H9 (cell line): ENCODE measurements at regions not wholly inside any gene's neighbourhood (a gene's known extent, or its start where the extent isn't known, plus 50 kb on each side); places are given as distances from the start of the nearest gene placed in this dataset.

Experiments
- DNase-seq: peaks from one replicate; pipeline ENCODE4 v3.0.0-alpha.2; 2017
- H2AFZ ChIP-seq: one replicate; pipeline ENCODE4 v1.6.1; 2013; ENCODE audit warnings: mild to moderate bottlenecking, low read length, control low read depth, moderate library complexity
- H2AK5ac ChIP-seq: 2 replicates; pipeline ENCODE4 v1.6.1; 2013; ENCODE audit warnings: low read length, control low read depth, mixed read lengths; ENCODE audit not compliant: insufficient read length
- H2BK120ac ChIP-seq: one replicate; pipeline ENCODE4 v1.6.1; 2013; ENCODE audit warnings: low read depth, mild to moderate bottlenecking, low read length, control low read depth, inconsistent platforms; ENCODE audit not compliant: poor library complexity, severe bottlenecking
- H2BK12ac ChIP-seq: 2 replicates; pipeline ENCODE4 v1.6.1; 2013; ENCODE audit warnings: low read length, control low read depth, mixed read lengths, low read depth; ENCODE audit not compliant: insufficient read length
- H2BK15ac ChIP-seq: 2 replicates; pipeline ENCODE4 v1.6.1; 2013; ENCODE audit warnings: low read depth, low read length, control low read depth
- H2BK20ac ChIP-seq: one replicate; pipeline ENCODE4 v1.6.1; 2013; ENCODE audit warnings: low read depth, mild to moderate bottlenecking, low read length, control low read depth, inconsistent platforms; ENCODE audit not compliant: poor library complexity, severe bottlenecking
- H2BK5ac ChIP-seq: 2 replicates; pipeline ENCODE4 v1.6.1; 2013; ENCODE audit warnings: low read length, control low read depth, mixed read lengths; ENCODE audit not compliant: insufficient read length
- H3K14ac ChIP-seq: 2 replicates; pipeline ENCODE4 v1.6.1; 2013; ENCODE audit warnings: low read length, control low read depth; ENCODE audit not compliant: insufficient read depth
- H3K18ac ChIP-seq: 2 replicates; pipeline ENCODE4 v1.6.1; 2013; ENCODE audit warnings: low read depth, mild to moderate bottlenecking, mixed read lengths, low read length, control low read depth; ENCODE audit not compliant: insufficient read length
- H3K23ac ChIP-seq: 2 replicates; pipeline ENCODE4 v1.6.1; 2013; ENCODE audit warnings: low read length, control low read depth, mixed read lengths, low read depth; ENCODE audit not compliant: insufficient read length
- H3K23me2 ChIP-seq: 2 replicates; pipeline ENCODE4 v1.6.1; 2013; ENCODE audit warnings: low read depth, mild to moderate bottlenecking, mixed read lengths, low read length, control low read depth; ENCODE audit not compliant: insufficient read length, poor library complexity, severe bottlenecking
- H3K27ac ChIP-seq: 2 replicates; pipeline ENCODE4 v1.5.1; 2013; ENCODE audit warnings: low read length, control low read depth, mixed read lengths, low read depth; ENCODE audit not compliant: insufficient read length
- H3K27me3 ChIP-seq: 2 replicates; pipeline ENCODE4 v1.6.1; 2013; ENCODE audit warnings: low read length, control low read depth, inconsistent platforms; ENCODE audit not compliant: insufficient read depth
- H3K4ac ChIP-seq: 2 replicates; pipeline ENCODE4 v1.6.1; 2013; ENCODE audit warnings: low read depth, mild to moderate bottlenecking, control low read depth, inconsistent platforms, low read length, moderate library complexity
- H3K4me1 ChIP-seq: 2 replicates; pipeline ENCODE4 v1.6.1; 2013; ENCODE audit warnings: low read length, control low read depth, inconsistent platforms; ENCODE audit not compliant: insufficient read depth
- H3K4me2 ChIP-seq: 2 replicates; pipeline ENCODE4 v1.6.1; 2013; ENCODE audit warnings: low read length, control low read depth, mixed read lengths; ENCODE audit not compliant: insufficient read length, insufficient read depth
- H3K56ac ChIP-seq: 2 replicates; pipeline ENCODE4 v1.6.1; 2013; ENCODE audit warnings: low read depth, mild to moderate bottlenecking, mixed read lengths, low read length, control low read depth; ENCODE audit not compliant: insufficient read length
- H3K79me1 ChIP-seq: 2 replicates; pipeline ENCODE4 v1.6.1; 2013; ENCODE audit warnings: low read depth, mild to moderate bottlenecking, moderate library complexity, low read length, control low read depth, inconsistent platforms; ENCODE audit not compliant: insufficient read depth, poor library complexity, severe bottlenecking
- H3K79me2 ChIP-seq: 2 replicates; pipeline ENCODE4 v1.6.1; 2013; ENCODE audit warnings: low read length, control low read depth, inconsistent platforms; ENCODE audit not compliant: insufficient read depth
- H3K9ac ChIP-seq: 2 replicates; pipeline ENCODE4 v1.6.1; 2013; ENCODE audit warnings: low read length, control low read depth, mixed read lengths; ENCODE audit not compliant: insufficient read length; ENCODE audit errors: extremely low read depth
- H3K9me3 ChIP-seq: one replicate; pipeline ENCODE4 v1.6.1; 2013; ENCODE audit warnings: low read depth, low read length, inconsistent platforms; ENCODE audit not compliant: control insufficient read depth
- H3T11ph ChIP-seq: one replicate; pipeline ENCODE4 v1.6.1; 2013; ENCODE audit warnings: mild to moderate bottlenecking, low read length, control low read depth, inconsistent platforms
- H4K20me1 ChIP-seq: one replicate; pipeline ENCODE4 v1.6.1; 2013; ENCODE audit not compliant: control insufficient read depth, insufficient read length, insufficient read depth
- H4K5ac ChIP-seq: 2 replicates; pipeline ENCODE4 v1.6.1; 2013; ENCODE audit warnings: low read depth, mild to moderate bottlenecking, mixed read lengths, low read length, control low read depth; ENCODE audit not compliant: insufficient read length
- H4K8ac ChIP-seq: replicated peaks from 2 replicates; pipeline ENCODE4 v1.6.1; 2013; ENCODE audit warnings: low read length, control low read depth, mixed read lengths, low read depth; ENCODE audit not compliant: insufficient read length
- H4K91ac ChIP-seq: 2 replicates; pipeline ENCODE4 v1.6.1; 2013; ENCODE audit warnings: low read depth, mild to moderate bottlenecking, moderate library complexity, mixed read lengths, low read length, control low read depth; ENCODE audit not compliant: insufficient read length
- H3K27ac Mint-ChIP-seq, 3 experiments: 2 replicates in 2 of 3; 3 replicates in 1 of 3; pipeline ENCODE4 v1.8.0; 2020 to 2021; ENCODE audit warnings: mixed read lengths in 3 of 3, mild to moderate bottlenecking in 1 of 3, moderate library complexity in 1 of 3
- H3K27me3 Mint-ChIP-seq: 2 replicates; pipeline ENCODE4 v1.8.0; 2021; ENCODE audit warnings: low read depth, mild to moderate bottlenecking, moderate library complexity, mixed read lengths
- H3K36me3 Mint-ChIP-seq, 3 experiments: 2 replicates in 2 of 3; 3 replicates in 1 of 3; pipeline ENCODE4 v1.8.0; 2020 to 2021; ENCODE audit warnings: low read depth in 3 of 3, mixed read lengths in 3 of 3; ENCODE audit not compliant: insufficient read depth in 1 of 3
- H3K4me1 Mint-ChIP-seq, 2 experiments: 2 replicates each; pipeline ENCODE4 v1.8.0; 2020; ENCODE audit warnings: mixed read lengths in 2 of 2
- H3K4me3 Mint-ChIP-seq, 2 experiments: 2 replicates in 1 of 2; 3 replicates in 1 of 2; pipeline ENCODE4 v1.8.0; 2020 to 2021; ENCODE audit warnings: mild to moderate bottlenecking in 2 of 2, mixed read lengths in 2 of 2, moderate library complexity in 1 of 2
- H3K9me3 Mint-ChIP-seq, 2 experiments: 2 replicates in 1 of 2; 3 replicates in 1 of 2; pipeline ENCODE4 v1.8.0; 2020; ENCODE audit warnings: mild to moderate bottlenecking in 2 of 2, mixed read lengths in 2 of 2, moderate library complexity in 1 of 2
- WGBS: extraction: QIAGEN DNeasy Blood & Tissue Kit; methylation state at CpG from one replicate; pipeline ENCODE4 v1.1.7; 2013; ENCODE audit warnings: missing lambda C conversion rate, low lambda C conversion rate, mixed read lengths; ENCODE audit not compliant: insufficient read length; ENCODE audit errors: extremely low coverage; 5-methylcytosine and 5-hydroxymethylcytosine counted together
- TF ChIP-seq, protein P1 (sequence below): fragments of 200-600 bp; sonication (generic); conservative IDR thresholded peaks from 3 replicates; pipeline ENCODE4 v1.8.0; 2021; ENCODE audit warnings: antibody characterized with exemption, mild to moderate bottlenecking

DNA sequence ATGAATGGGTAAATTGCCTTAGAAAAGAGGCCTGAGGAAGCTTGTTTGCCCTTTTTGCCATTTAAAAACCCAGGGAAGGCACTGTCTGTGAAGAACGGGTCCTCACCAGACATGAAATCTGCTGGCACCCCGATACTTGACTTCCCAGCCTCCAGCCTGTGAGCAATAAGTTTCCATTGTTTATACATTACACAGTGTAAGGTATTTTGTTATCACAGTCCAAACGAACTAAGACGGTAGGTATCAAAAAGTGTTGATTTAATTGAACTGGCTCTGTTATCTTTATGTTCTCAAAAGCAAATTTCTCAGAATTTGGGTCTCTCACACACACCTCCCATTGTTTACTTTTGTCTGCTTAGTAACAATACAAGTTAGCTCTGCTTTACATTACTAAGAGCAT, 181.1 kb upstream of the MARCKS start:
- Histone ChIP-seq H2BK20ac (no peak overlapping the region), H2BK120ac (no peak overlapping the region), H3K9ac (no peak overlapping the region), H4K8ac (no peak overlapping the region), H3T11ph (no peak overlapping the region), H2BK15ac (no peak overlapping the region), H4K91ac (no peak overlapping the region), H2BK12ac (no peak overlapping the region), H2AK5ac (no peak overlapping the region), H3K79me1 (no peaks in the 10 kb centered on the region), H3K4ac (no peak overlapping the region), H3K27ac (no peak overlapping the region), H3K27me3 (no peaks in the 10 kb centered on the region), H2AFZ (no peak overlapping the region), H3K4me2 (no peak overlapping the region), H3K4me1 (no peaks in the 10 kb centered on the region; the same call in 1 of the 2 replicates), H4K5ac (no peak overlapping the region), H3K14ac (no peak overlapping the region), H4K20me1 (no peaks in the 10 kb centered on the region), H3K18ac (no peak overlapping the region), H3K23ac (no peak overlapping the region), H2BK5ac (no peak overlapping the region), H3K23me2 (no peaks in the 10 kb centered on the region), H3K56ac (no peak overlapping the region), H3K9me3 (no peaks in the 10 kb centered on the region), H3K79me2 (no peaks in the 10 kb centered on the region)
- Mint-ChIP-seq H3K27ac (peak overlapping the region in 1 of 3 experiments; percentile 83; a peak in 2 of 7 replicates), H3K4me3 (no peak overlapping the region), H3K9me3 (no peaks in the 10 kb centered on the region), H3K36me3 (no peaks in the 10 kb centered on the region), H3K27me3 (no peaks in the 10 kb centered on the region), H3K4me1 (peaks cover 46 to 49% of the 10 kb centered on the region in 2 experiments)
- DNase-seq = no peak
- WGBS = no CpG with 5 or more reads among the region's 4 CpGs
- TF ChIP-seq, protein P1, sequence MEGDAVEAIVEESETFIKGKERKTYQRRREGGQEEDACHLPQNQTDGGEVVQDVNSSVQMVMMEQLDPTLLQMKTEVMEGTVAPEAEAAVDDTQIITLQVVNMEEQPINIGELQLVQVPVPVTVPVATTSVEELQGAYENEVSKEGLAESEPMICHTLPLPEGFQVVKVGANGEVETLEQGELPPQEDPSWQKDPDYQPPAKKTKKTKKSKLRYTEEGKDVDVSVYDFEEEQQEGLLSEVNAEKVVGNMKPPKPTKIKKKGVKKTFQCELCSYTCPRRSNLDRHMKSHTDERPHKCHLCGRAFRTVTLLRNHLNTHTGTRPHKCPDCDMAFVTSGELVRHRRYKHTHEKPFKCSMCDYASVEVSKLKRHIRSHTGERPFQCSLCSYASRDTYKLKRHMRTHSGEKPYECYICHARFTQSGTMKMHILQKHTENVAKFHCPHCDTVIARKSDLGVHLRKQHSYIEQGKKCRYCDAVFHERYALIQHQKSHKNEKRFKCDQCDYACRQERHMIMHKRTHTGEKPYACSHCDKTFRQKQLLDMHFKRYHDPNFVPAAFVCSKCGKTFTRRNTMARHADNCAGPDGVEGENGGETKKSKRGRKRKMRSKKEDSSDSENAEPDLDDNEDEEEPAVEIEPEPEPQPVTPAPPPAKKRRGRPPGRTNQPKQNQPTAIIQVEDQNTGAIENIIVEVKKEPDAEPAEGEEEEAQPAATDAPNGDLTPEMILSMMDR = no peak
